Aorta (tissue), 5 donors: ENCODE measurements at regions not wholly inside any gene's neighbourhood (a gene's known extent, or its start where the extent isn't known, plus 50 kb on each side); places are given as distances from the start of the nearest gene placed in this dataset.

Experiments used
- ATAC-seq: fragments of 200-7000 bp; cut with Tn5 transposase; one replicate; pipeline ENCODE4 v1.9.1; 2022; ENCODE audit warnings: moderate library complexity; ENCODE audit not compliant: low FRiP score
- DNase-seq, 2 donors: peaks; one replicate each; pipeline ENCODE4 v3.0.0-alpha.2; 2020
- H3K27ac ChIP-seq, 2 donors: one replicate each; pipeline ENCODE4 v1.5.1; 2013; ENCODE audit warnings: low read length in 2 of 2, mild to moderate bottlenecking in 2 of 2, moderate library complexity in 2 of 2, control low read depth in 1 of 2, inconsistent platforms in 1 of 2, low read depth in 1 of 2
- H3K27me3 ChIP-seq, 2 donors: one replicate each; pipeline ENCODE4 v1.6.1; 2013; ENCODE audit warnings: control low read depth in 1 of 2, low read length in 1 of 2, mild to moderate bottlenecking in 1 of 2, moderate library complexity in 1 of 2; ENCODE audit not compliant: insufficient read depth in 2 of 2, control insufficient read depth in 1 of 2
- H3K36me3 ChIP-seq, 2 donors: one replicate each; pipeline ENCODE4 v1.6.1; 2013; ENCODE audit warnings: control low read depth in 1 of 2, low read length in 1 of 2, mild to moderate bottlenecking in 1 of 2; ENCODE audit not compliant: insufficient read depth in 2 of 2, control insufficient read depth in 1 of 2
- H3K4me1 ChIP-seq, 2 donors: one replicate each; pipeline ENCODE4 v1.6.1; 2013; ENCODE audit warnings: low read length in 2 of 2, control low read depth in 1 of 2, mild to moderate bottlenecking in 1 of 2, moderate library complexity in 1 of 2; ENCODE audit not compliant: insufficient read depth in 2 of 2, control insufficient read depth in 1 of 2
- H3K4me3 ChIP-seq, 2 donors: one replicate each; pipeline ENCODE4 v1.5.1; 2013; ENCODE audit warnings: low read length in 2 of 2, control low read depth in 1 of 2, mild to moderate bottlenecking in 1 of 2
- H3K9me3 ChIP-seq: one replicate; pipeline ENCODE4 v1.6.1; 2013; ENCODE audit warnings: mild to moderate bottlenecking, low read length; ENCODE audit not compliant: control insufficient read depth
- WGBS, 2 donors: extraction: QIAGEN DNeasy Blood & Tissue Kit; methylation state at CpG; one replicate each; pipeline ENCODE4 v1.1.7; 2013; 5-methylcytosine and 5-hydroxymethylcytosine counted together
- intact Hi-C, 2 donors: fragments of 100-400 bp; cut with DNase I; formaldehyde crosslinking; loops; one replicate each; pipeline versions ENCODE4 v1.14.2 to v1.15.0; 2022
- donor health status: healthy with polysubstance abuse.
- donor health status: Bipolar disorder and iron deficiency.
- donor health status: DM: no; HTN: no; CAD: no.
- donor health status: DM: no; HTN: no; CAD: no.
- donor health status: DM: yes; HTN: yes; CAD: no.

GRCh38 chr18:10027461-10027860 is 113.6 kb downstream of the VAPA start:
- ATAC-seq (no peak), DNase-seq (no peak)
- no peak overlapping the region for H3K27ac ChIP-seq
- 88 to 95% methylated on average over 3 of the region's 3 CpGs for WGBS, 2 donors
- H3K27me3 ChIP-seq: no peaks in the 10 kb centered on the region
- no peaks in the 10 kb centered on the region for H3K36me3 ChIP-seq
- H3K4me1 ChIP-seq: no peaks in the 10 kb centered on the region
- intact Hi-C loops: no loop called here
- peaks cover 2% of the 10 kb centered on the region for H3K9me3 ChIP-seq
- no peak overlapping the region for H3K4me3 ChIP-seq

GRCh38 chr18:10029711-10030110 is 115.9 kb downstream of the VAPA start:
- no peak overlapping the region for H3K4me3 ChIP-seq
- no peaks in the 10 kb centered on the region for H3K9me3 ChIP-seq
- WGBS, 2 donors: 87 to 88% methylated on average over 10 of the region's 10 CpGs
- ATAC-seq (no peak), DNase-seq (no peak)
- no peak overlapping the region for H3K27ac ChIP-seq
- H3K36me3 ChIP-seq: no peaks in the 10 kb centered on the region
- H3K27me3 ChIP-seq: no peaks in the 10 kb centered on the region
- H3K4me1 ChIP-seq: no peaks in the 10 kb centered on the region
- intact Hi-C loops: loop anchor here in 1 of 2 donors (10.0 kb wide), 1 partner anchor 65 kb away; no protein-coding TSS in a partner anchor

GRCh38 chr18:10030816-10031541 is 117.2 kb downstream of the VAPA start:
- ATAC-seq (no peak), DNase-seq (no peak)
- Histone ChIP-seq H3K4me3 (no peak overlapping the region), H3K4me1 (no peaks in the 10 kb centered on the region), H3K27ac (no peak overlapping the region), H3K27me3 (no peaks in the 10 kb centered on the region), H3K36me3 (no peaks in the 10 kb centered on the region), H3K9me3 (no peaks in the 10 kb centered on the region)
- intact Hi-C loops: loop anchor here in 1 of 2 donors (10.0 kb wide), 1 partner anchor 64 kb away; no protein-coding TSS in a partner anchor
- WGBS, 2 donors: 28 to 34% methylated on average over 25 of the region's 25 CpGs

- Histone ChIP-seq H3K36me3 (no peaks in the 10 kb centered on the region), H3K27ac (peak overlapping the region in 1 of 2 donors; percentile 1), H3K27me3 (no peaks in the 10 kb centered on the region), H3K4me1 (no peaks in the 10 kb centered on the region), H3K9me3 (no peaks in the 10 kb centered on the region), H3K4me3 (no peak overlapping the region)
- peak; percentile 44 for ATAC-seq
- 32 to 34% methylated on average over 44 to 46 of the region's 46 CpGs for WGBS, 2 donors
- intact Hi-C loops: loop anchor here in 1 of 2 donors (10.0 kb wide), 1 partner anchor 62 kb away; no protein-coding TSS in a partner anchor
- peak in 1 of 2 donors; percentile 81 for DNase-seq
These were observed 118.7 kb downstream of the VAPA start for GRCh38 chr18:10032331-10033015.

GRCh38 chr18:10033016-10033399 is 119.2 kb downstream of the VAPA start:
- Histone ChIP-seq H3K4me3 (no peak overlapping the region), H3K4me1 (no peaks in the 10 kb centered on the region), H3K9me3 (no peaks in the 10 kb centered on the region), H3K27me3 (no peaks in the 10 kb centered on the region), H3K36me3 (no peaks in the 10 kb centered on the region), H3K27ac (peak overlapping the region in 1 of 2 donors; percentile 3)
- no peak for ATAC-seq
- no peak for DNase-seq
- WGBS, 2 donors: 3 to 8% methylated on average over 9 of the region's 9 CpGs
- intact Hi-C loops: loop anchor here in 1 of 2 donors (10.0 kb wide), 1 partner anchor 62 kb away; no protein-coding TSS in a partner anchor

GRCh38 chr18:10035281-10035991 is 121.6 kb downstream of the VAPA start:
- no peak for ATAC-seq

GRCh38 chr18:10036479-10036878 is 122.7 kb downstream of the VAPA start:
- Histone ChIP-seq H3K4me1 (no peaks in the 10 kb centered on the region), H3K27ac (no peak overlapping the region), H3K4me3 (no peak overlapping the region), H3K36me3 (no peaks in the 10 kb centered on the region), H3K27me3 (no peaks in the 10 kb centered on the region), H3K9me3 (no peaks in the 10 kb centered on the region)
- intact Hi-C loops: loop anchor here in 1 of 2 donors (10.0 kb wide), 1 partner anchor 58 kb away; no protein-coding TSS in a partner anchor
- ATAC-seq (no peak), DNase-seq (no peak)
- WGBS, 2 donors: 69 to 78% methylated on average over 6 of the region's 6 CpGs

More at GRCh38 chr18:10035281-10035991, 121.6 kb downstream of the VAPA start:
- WGBS, 2 donors: 54 to 59% methylated on average over 13 of the region's 13 CpGs
- Histone ChIP-seq H3K27ac (peak overlapping the region in 1 of 2 donors; percentile 5), H3K4me1 (no peaks in the 10 kb centered on the region), H3K9me3 (no peaks in the 10 kb centered on the region), H3K4me3 (no peak overlapping the region), H3K27me3 (no peaks in the 10 kb centered on the region), H3K36me3 (no peaks in the 10 kb centered on the region)
- intact Hi-C loops: loop anchor here in 1 of 2 donors (10.0 kb wide), 1 partner anchor 59 kb away; no protein-coding TSS in a partner anchor
- no peak for DNase-seq

- no peaks in the 10 kb centered on the region for H3K36me3 ChIP-seq
- DNase-seq (no peak), ATAC-seq (no peak)
- no peaks in the 10 kb centered on the region for H3K9me3 ChIP-seq
- no peaks in the 10 kb centered on the region for H3K4me1 ChIP-seq
- no peak overlapping the region for H3K27ac ChIP-seq
- no peaks in the 10 kb centered on the region for H3K27me3 ChIP-seq
- intact Hi-C loops: loop anchor here in 1 of 2 donors (10.0 kb wide), 1 partner anchor 58 kb away; no protein-coding TSS in a partner anchor
- 97 to 99% methylated on average over 6 of the region's 6 CpGs for WGBS, 2 donors
- H3K4me3 ChIP-seq: no peak overlapping the region
These were observed 123.4 kb downstream of the VAPA start for GRCh38 chr18:10037181-10037580.
